ENCODE measurements at regions not wholly inside any gene's neighbourhood (a gene's known extent, or its start where the extent isn't known, plus 50 kb on each side); places are given as distances from the start of the nearest gene placed in this dataset.

GRCh38 chr2:172293952-172294351 lies 133.4 kb upstream of the ITGA6 start:
- Mint-ChIP-seq H3K4me1 (peaks cover 34% of the 10 kb centered on the region), H3K27ac (no peak overlapping the region), H3K27me3 (ENCODE audit: insufficient read depth, low read depth) (peaks cover 4% of the 10 kb centered on the region), H3K9me3 (no peaks in the 10 kb centered on the region), H3K36me3 (peaks cover 2% of the 10 kb centered on the region), H3K4me3 (no peak overlapping the region)
- Histone ChIP-seq H4K20me1 (ENCODE audit: low read depth) (no peaks in the 10 kb centered on the region), H3K27me3 (no peaks in the 10 kb centered on the region), H3K4me2 (no peak overlapping the region), H3K27ac (no peak overlapping the region), H3K9ac (no peak overlapping the region), H3K79me2 (ENCODE audit: low read depth) (no peaks in the 10 kb centered on the region), H3F3A (ENCODE audit: low read depth) (no peaks in the 10 kb centered on the region), H3K4me3 (no peak overlapping the region), H3K4me1 (peaks cover 19% of the 10 kb centered on the region), H3K36me3 (no peaks in the 10 kb centered on the region), H3K9me3 (ENCODE audit: low read depth) (no peaks in the 10 kb centered on the region), H2AFZ (replicated peaks) (peak overlapping the region; percentile 81)
- DNase-seq (ENCODE audit: low spot score), result no peak
- TF ChIP-seq EZH2phosphoT487 (IDR thresholded peaks at IDR 0.05) (no peak), CTCF (IDR thresholded peaks at IDR 0.05) (no peak), EZH2 (IDR thresholded peaks at IDR 0.05) (no peak)

GRCh38 chr2:172294983-172295382 lies 132.4 kb upstream of the ITGA6 start:
- Mint-ChIP-seq H3K27ac (no peak overlapping the region), H3K4me1 (peaks cover 34% of the 10 kb centered on the region), H3K9me3 (no peaks in the 10 kb centered on the region), H3K27me3 (ENCODE audit: insufficient read depth, low read depth) (peaks cover 7% of the 10 kb centered on the region), H3K4me3 (no peak overlapping the region), H3K36me3 (peaks cover 2% of the 10 kb centered on the region)
- Histone ChIP-seq H3K27ac (no peak overlapping the region), H4K20me1 (ENCODE audit: low read depth) (no peaks in the 10 kb centered on the region), H3K4me3 (no peak overlapping the region), H3K9me3 (ENCODE audit: low read depth) (no peaks in the 10 kb centered on the region), H2AFZ (replicated peaks) (no peak overlapping the region), H3F3A (ENCODE audit: low read depth) (no peaks in the 10 kb centered on the region), H3K9ac (no peak overlapping the region), H3K36me3 (no peaks in the 10 kb centered on the region), H3K27me3 (no peaks in the 10 kb centered on the region), H3K4me2 (no peak overlapping the region), H3K79me2 (ENCODE audit: low read depth) (no peaks in the 10 kb centered on the region), H3K4me1 (peaks cover 19% of the 10 kb centered on the region)
- no peak for DNase-seq (ENCODE audit: low spot score)
- TF ChIP-seq CTCF (IDR thresholded peaks at IDR 0.05), result no peak

GRCh38 chr2:172295677-172296076 lies 131.7 kb upstream of the ITGA6 start:
- H3K27ac Mint-ChIP-seq, result no peak overlapping the region
- no peaks in the 10 kb centered on the region for H3K9me3 Mint-ChIP-seq
- Histone ChIP-seq H3K27ac (no peak overlapping the region), H3K9ac (no peak overlapping the region), H4K20me1 (ENCODE audit: low read depth) (no peaks in the 10 kb centered on the region), H3K79me2 (ENCODE audit: low read depth) (no peaks in the 10 kb centered on the region), H2AFZ (replicated peaks) (no peak overlapping the region), H3K27me3 (no peaks in the 10 kb centered on the region), H3K4me2 (no peak overlapping the region), H3F3A (ENCODE audit: low read depth) (no peaks in the 10 kb centered on the region), H3K4me1 (peaks cover 19% of the 10 kb centered on the region), H3K36me3 (no peaks in the 10 kb centered on the region), H3K9me3 (ENCODE audit: low read depth) (no peaks in the 10 kb centered on the region), H3K4me3 (no peak overlapping the region)
- no peak for DNase-seq (ENCODE audit: low spot score)
- no peak overlapping the region for H3K4me3 Mint-ChIP-seq
- H3K4me1 Mint-ChIP-seq, result peaks cover 34% of the 10 kb centered on the region
- H3K36me3 Mint-ChIP-seq, result peaks cover 2% of the 10 kb centered on the region
- TF ChIP-seq CTCF (IDR thresholded peaks at IDR 0.05) (no peak), EZH2 (IDR thresholded peaks at IDR 0.05) (no peak), EZH2phosphoT487 (IDR thresholded peaks at IDR 0.05) (no peak)
- peaks cover 7% of the 10 kb centered on the region for H3K27me3 Mint-ChIP-seq (ENCODE audit: insufficient read depth, low read depth)

All from neural progenitor cell (in vitro differentiated cells).